ENCODE measurements at regions not wholly inside any gene's neighbourhood (a gene's known extent, or its start where the extent isn't known, plus 50 kb on each side); places are given as distances from the start of the nearest gene placed in this dataset.

- Histone ChIP-seq H3K9me3 (ENCODE audit: low read length) (no peaks in the 10 kb centered on the region), H3K4me1 (ENCODE audit: insufficient read depth, low read length) (no peaks in the 10 kb centered on the region), H3K27me3 (ENCODE audit: control insufficient read depth in 1 of 2, insufficient read depth in 2 of 2, low read length in 2 of 2) (no peaks in the 10 kb centered on the region), H3K36me3 (ENCODE audit: insufficient read depth, low read length) (no peaks in the 10 kb centered on the region), H3K27ac (ENCODE audit: low read depth, low read length) (no peak overlapping the region), H3K4me3 (ENCODE audit: low read depth in 1 of 2, low read length in 2 of 2) (no peak overlapping the region), H3K9ac (ENCODE audit: low read length) (no peak overlapping the region)
Observed at GRCh38 chr18:47506897-47507296, 255.4 kb upstream of the SKOR2 start.

GRCh38 chr18:47501946-47502345 is 250.5 kb upstream of the SKOR2 start:
- no peak overlapping the region for H3K4me3 ChIP-seq (ENCODE audit: low read depth in 1 of 2, low read length in 2 of 2)
- no peaks in the 10 kb centered on the region for H3K4me1 ChIP-seq (ENCODE audit: insufficient read depth, low read length)
- no peak overlapping the region for H3K27ac ChIP-seq (ENCODE audit: low read depth, low read length)
- H3K9me3 ChIP-seq (ENCODE audit: low read length): no peaks in the 10 kb centered on the region
- no peaks in the 10 kb centered on the region for H3K36me3 ChIP-seq (ENCODE audit: insufficient read depth, low read length)
- H3K27me3 ChIP-seq (ENCODE audit: control insufficient read depth in 1 of 2, insufficient read depth in 2 of 2, low read length in 2 of 2): no peaks in the 10 kb centered on the region
- no peak overlapping the region for H3K9ac ChIP-seq (ENCODE audit: low read length)

GRCh38 chr18:47500930-47501329 is 249.5 kb upstream of the SKOR2 start:
- no peak overlapping the region for H3K27ac ChIP-seq (ENCODE audit: low read depth, low read length)
- H3K4me1 ChIP-seq (ENCODE audit: insufficient read depth, low read length): no peaks in the 10 kb centered on the region
- no peak overlapping the region for H3K9ac ChIP-seq (ENCODE audit: low read length)
- no peaks in the 10 kb centered on the region for H3K36me3 ChIP-seq (ENCODE audit: insufficient read depth, low read length)
- no peaks in the 10 kb centered on the region for H3K9me3 ChIP-seq (ENCODE audit: low read length)
- no peaks in the 10 kb centered on the region for H3K27me3 ChIP-seq (ENCODE audit: control insufficient read depth in 1 of 2, insufficient read depth in 2 of 2, low read length in 2 of 2)
- H3K4me3 ChIP-seq (ENCODE audit: low read depth in 1 of 2, low read length in 2 of 2): no peak overlapping the region

GRCh38 chr18:47492691-47493090 is 241.2 kb upstream of the SKOR2 start:
- no peaks in the 10 kb centered on the region for H3K27me3 ChIP-seq (ENCODE audit: control insufficient read depth in 1 of 2, insufficient read depth in 2 of 2, low read length in 2 of 2)
- H3K27ac ChIP-seq (ENCODE audit: low read depth, low read length): no peak overlapping the region
- H3K9me3 ChIP-seq (ENCODE audit: low read length): no peaks in the 10 kb centered on the region
- no peaks in the 10 kb centered on the region for H3K36me3 ChIP-seq (ENCODE audit: insufficient read depth, low read length)
- no peak overlapping the region for H3K9ac ChIP-seq (ENCODE audit: low read length)
- H3K4me3 ChIP-seq (ENCODE audit: low read depth in 1 of 2, low read length in 2 of 2): no peak overlapping the region
- no peaks in the 10 kb centered on the region for H3K4me1 ChIP-seq (ENCODE audit: insufficient read depth, low read length)

- no peak overlapping the region for H3K4me3 ChIP-seq (ENCODE audit: low read depth in 1 of 2, low read length in 2 of 2)
- no peaks in the 10 kb centered on the region for H3K4me1 ChIP-seq (ENCODE audit: insufficient read depth, low read length)
- no peaks in the 10 kb centered on the region for H3K36me3 ChIP-seq (ENCODE audit: insufficient read depth, low read length)
- no peaks in the 10 kb centered on the region for H3K27me3 ChIP-seq (ENCODE audit: control insufficient read depth in 1 of 2, insufficient read depth in 2 of 2, low read length in 2 of 2)
- no peak overlapping the region for H3K9ac ChIP-seq (ENCODE audit: low read length)
- no peak overlapping the region for H3K27ac ChIP-seq (ENCODE audit: low read depth, low read length)
- no peaks in the 10 kb centered on the region for H3K9me3 ChIP-seq (ENCODE audit: low read length)
Observed at GRCh38 chr18:47490882-47491281, 239.4 kb upstream of the SKOR2 start.

GRCh38 chr18:47485221-47485797 is 233.8 kb upstream of the SKOR2 start:
- Histone ChIP-seq H3K27ac (ENCODE audit: low read depth, low read length) (no peak overlapping the region), H3K27me3 (ENCODE audit: control insufficient read depth in 1 of 2, insufficient read depth in 2 of 2, low read length in 2 of 2) (no peaks in the 10 kb centered on the region), H3K9me3 (ENCODE audit: low read length) (no peaks in the 10 kb centered on the region), H3K4me1 (ENCODE audit: insufficient read depth, low read length) (no peaks in the 10 kb centered on the region), H3K36me3 (ENCODE audit: insufficient read depth, low read length) (no peaks in the 10 kb centered on the region), H3K4me3 (ENCODE audit: low read depth in 1 of 2, low read length in 2 of 2) (no peak overlapping the region), H3K9ac (ENCODE audit: low read length) (no peak overlapping the region)

- Histone ChIP-seq H3K4me3 (ENCODE audit: low read depth in 1 of 2, low read length in 2 of 2) (no peak overlapping the region), H3K4me1 (ENCODE audit: insufficient read depth, low read length) (no peaks in the 10 kb centered on the region), H3K36me3 (ENCODE audit: insufficient read depth, low read length) (no peaks in the 10 kb centered on the region), H3K27me3 (ENCODE audit: control insufficient read depth in 1 of 2, insufficient read depth in 2 of 2, low read length in 2 of 2) (no peaks in the 10 kb centered on the region), H3K9me3 (ENCODE audit: low read length) (no peaks in the 10 kb centered on the region), H3K9ac (ENCODE audit: low read length) (no peak overlapping the region), H3K27ac (ENCODE audit: low read depth, low read length) (no peak overlapping the region)
Observed at GRCh38 chr18:47484068-47484467, 232.6 kb upstream of the SKOR2 start.

GRCh38 chr18:47480166-47480565 is 228.7 kb upstream of the SKOR2 start:
- Histone ChIP-seq H3K4me1 (ENCODE audit: insufficient read depth, low read length) (no peaks in the 10 kb centered on the region), H3K9ac (ENCODE audit: low read length) (no peak overlapping the region), H3K36me3 (ENCODE audit: insufficient read depth, low read length) (no peaks in the 10 kb centered on the region), H3K4me3 (ENCODE audit: low read depth in 1 of 2, low read length in 2 of 2) (no peak overlapping the region), H3K9me3 (ENCODE audit: low read length) (no peaks in the 10 kb centered on the region), H3K27ac (ENCODE audit: low read depth, low read length) (no peak overlapping the region), H3K27me3 (ENCODE audit: control insufficient read depth in 1 of 2, insufficient read depth in 2 of 2, low read length in 2 of 2) (no peaks in the 10 kb centered on the region)

- no peaks in the 10 kb centered on the region for H3K36me3 ChIP-seq (ENCODE audit: insufficient read depth, low read length)
- H3K4me1 ChIP-seq (ENCODE audit: insufficient read depth, low read length): no peaks in the 10 kb centered on the region
- H3K9me3 ChIP-seq (ENCODE audit: low read length): no peaks in the 10 kb centered on the region
- H3K27me3 ChIP-seq (ENCODE audit: control insufficient read depth in 1 of 2, insufficient read depth in 2 of 2, low read length in 2 of 2): peaks cover 0 to 6% of the 10 kb centered on the region in 2 donors
- no peak overlapping the region for H3K27ac ChIP-seq (ENCODE audit: low read depth, low read length)
- no peak overlapping the region for H3K9ac ChIP-seq (ENCODE audit: low read length)
- H3K4me3 ChIP-seq (ENCODE audit: low read depth in 1 of 2, low read length in 2 of 2): no peak overlapping the region
Observed at GRCh38 chr18:47471784-47472183, 220.3 kb upstream of the SKOR2 start.

GRCh38 chr18:47470941-47471340 is 219.5 kb upstream of the SKOR2 start:
- H3K27me3 ChIP-seq (ENCODE audit: control insufficient read depth in 1 of 2, insufficient read depth in 2 of 2, low read length in 2 of 2): peaks cover 0 to 6% of the 10 kb centered on the region in 2 donors
- no peaks in the 10 kb centered on the region for H3K4me1 ChIP-seq (ENCODE audit: insufficient read depth, low read length)
- H3K36me3 ChIP-seq (ENCODE audit: insufficient read depth, low read length): no peaks in the 10 kb centered on the region
- no peak overlapping the region for H3K4me3 ChIP-seq (ENCODE audit: low read depth in 1 of 2, low read length in 2 of 2)
- H3K27ac ChIP-seq (ENCODE audit: low read depth, low read length): no peak overlapping the region
- H3K9me3 ChIP-seq (ENCODE audit: low read length): no peaks in the 10 kb centered on the region
- H3K9ac ChIP-seq (ENCODE audit: low read length): no peak overlapping the region

- Histone ChIP-seq H3K27ac (ENCODE audit: low read depth, low read length) (no peak overlapping the region), H3K9me3 (ENCODE audit: low read length) (no peaks in the 10 kb centered on the region), H3K4me3 (ENCODE audit: low read depth in 1 of 2, low read length in 2 of 2) (no peak overlapping the region), H3K36me3 (ENCODE audit: insufficient read depth, low read length) (no peaks in the 10 kb centered on the region), H3K27me3 (ENCODE audit: control insufficient read depth in 1 of 2, insufficient read depth in 2 of 2, low read length in 2 of 2) (peaks cover 0 to 6% of the 10 kb centered on the region in 2 donors), H3K9ac (ENCODE audit: low read length) (no peak overlapping the region), H3K4me1 (ENCODE audit: insufficient read depth, low read length) (no peaks in the 10 kb centered on the region)
Observed at GRCh38 chr18:47469576-47469975, 218.1 kb upstream of the SKOR2 start.

GRCh38 chr18:47461977-47462376 is 210.5 kb upstream of the SKOR2 start:
- Histone ChIP-seq H3K36me3 (ENCODE audit: insufficient read depth, low read length) (no peaks in the 10 kb centered on the region), H3K9me3 (ENCODE audit: low read length) (no peaks in the 10 kb centered on the region), H3K27me3 (ENCODE audit: control insufficient read depth in 1 of 2, insufficient read depth in 2 of 2, low read length in 2 of 2) (no peaks in the 10 kb centered on the region), H3K27ac (ENCODE audit: low read depth, low read length) (no peak overlapping the region), H3K4me1 (ENCODE audit: insufficient read depth, low read length) (no peaks in the 10 kb centered on the region), H3K9ac (ENCODE audit: low read length) (no peak overlapping the region), H3K4me3 (ENCODE audit: low read depth in 1 of 2, low read length in 2 of 2) (no peak overlapping the region)

Data from muscle layer of colon (tissue), 2 donors.